ENCODE measurements at regions not wholly inside any gene's neighbourhood (a gene's known extent, or its start where the extent isn't known, plus 50 kb on each side); places are given as distances from the start of the nearest gene placed in this dataset.

DNA sequence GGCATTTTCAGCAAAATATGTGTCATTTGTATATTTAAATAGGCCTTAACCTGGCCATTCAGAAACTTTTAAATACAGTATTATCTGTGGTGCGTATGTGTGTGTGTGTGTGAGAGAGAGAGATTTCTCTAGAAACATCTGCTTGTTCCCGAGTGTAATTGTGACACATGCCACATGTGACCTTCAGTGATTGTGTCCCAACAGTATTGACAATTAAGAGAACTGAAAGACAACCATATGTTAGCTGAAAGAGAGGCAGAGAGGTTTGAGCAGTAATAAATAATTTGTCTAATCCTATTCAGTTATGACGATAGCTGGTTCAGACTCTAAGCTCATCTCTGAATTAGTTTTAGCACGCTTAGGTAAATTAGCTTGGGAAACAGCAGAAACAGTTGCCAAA lies 1503.1 kb downstream of the PCDH9 start:
- TF ChIP-seq, protein P1, sequence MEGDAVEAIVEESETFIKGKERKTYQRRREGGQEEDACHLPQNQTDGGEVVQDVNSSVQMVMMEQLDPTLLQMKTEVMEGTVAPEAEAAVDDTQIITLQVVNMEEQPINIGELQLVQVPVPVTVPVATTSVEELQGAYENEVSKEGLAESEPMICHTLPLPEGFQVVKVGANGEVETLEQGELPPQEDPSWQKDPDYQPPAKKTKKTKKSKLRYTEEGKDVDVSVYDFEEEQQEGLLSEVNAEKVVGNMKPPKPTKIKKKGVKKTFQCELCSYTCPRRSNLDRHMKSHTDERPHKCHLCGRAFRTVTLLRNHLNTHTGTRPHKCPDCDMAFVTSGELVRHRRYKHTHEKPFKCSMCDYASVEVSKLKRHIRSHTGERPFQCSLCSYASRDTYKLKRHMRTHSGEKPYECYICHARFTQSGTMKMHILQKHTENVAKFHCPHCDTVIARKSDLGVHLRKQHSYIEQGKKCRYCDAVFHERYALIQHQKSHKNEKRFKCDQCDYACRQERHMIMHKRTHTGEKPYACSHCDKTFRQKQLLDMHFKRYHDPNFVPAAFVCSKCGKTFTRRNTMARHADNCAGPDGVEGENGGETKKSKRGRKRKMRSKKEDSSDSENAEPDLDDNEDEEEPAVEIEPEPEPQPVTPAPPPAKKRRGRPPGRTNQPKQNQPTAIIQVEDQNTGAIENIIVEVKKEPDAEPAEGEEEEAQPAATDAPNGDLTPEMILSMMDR (IDR thresholded peaks at IDR 0.05; ENCODE audit: low read depth, low read length, poor library complexity, severe bottlenecking): no peak
- no peak for TF ChIP-seq EZH2phosphoT487 (IDR thresholded peaks at IDR 0.05; ENCODE audit: borderline replicate concordance, low read length)
